ENCODE measurements at regions not wholly inside any gene's neighbourhood (a gene's known extent, or its start where the extent isn't known, plus 50 kb on each side); places are given as distances from the start of the nearest gene placed in this dataset.

DNA sequence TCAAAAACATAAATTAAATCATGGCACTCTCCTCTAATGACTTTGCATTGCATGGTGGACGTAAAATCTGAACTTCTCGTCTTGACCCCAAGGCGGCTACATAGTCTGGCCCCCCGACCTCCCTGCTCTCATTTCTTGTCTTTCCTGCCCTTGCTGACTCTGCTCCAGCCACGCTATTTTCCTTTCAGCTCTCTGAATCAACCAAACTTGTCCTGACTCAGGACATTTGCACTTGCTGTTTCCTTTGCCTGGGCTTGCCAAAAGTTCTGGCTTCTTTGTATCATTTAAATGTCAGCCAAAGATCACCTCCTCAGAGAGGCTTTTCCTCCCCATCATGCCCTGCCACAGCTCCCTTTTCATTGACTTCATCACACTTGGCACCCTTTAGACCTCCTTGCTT lies 107.7 kb upstream of the NFE2L3 start:
- no peak overlapping the region for H3K9ac ChIP-seq (ENCODE audit: insufficient read length)
- H3K4me3 ChIP-seq = no peak overlapping the region
- no peaks in the 10 kb centered on the region for H3K36me3 ChIP-seq (ENCODE audit: insufficient read depth, low read length)
- no peaks in the 10 kb centered on the region for H3K9me3 ChIP-seq (ENCODE audit: low read depth, low read length)
- TF ChIP-seq EZH2 (IDR thresholded peaks at IDR 0.05) (no peak), FOXP2 (optimal IDR thresholded peaks at IDR 0.05; ENCODE audit: control extremely low read depth, extremely low read length, insufficient read depth) (no peak), POLR2AphosphoS5 (IDR thresholded peaks at IDR 0.05; ENCODE audit: borderline replicate concordance, low read depth, low read length) (no peak)
- no peak overlapping the region for H3K27ac ChIP-seq
- no peak for DNase-seq (ENCODE audit: low read depth, low spot score)

DNA sequence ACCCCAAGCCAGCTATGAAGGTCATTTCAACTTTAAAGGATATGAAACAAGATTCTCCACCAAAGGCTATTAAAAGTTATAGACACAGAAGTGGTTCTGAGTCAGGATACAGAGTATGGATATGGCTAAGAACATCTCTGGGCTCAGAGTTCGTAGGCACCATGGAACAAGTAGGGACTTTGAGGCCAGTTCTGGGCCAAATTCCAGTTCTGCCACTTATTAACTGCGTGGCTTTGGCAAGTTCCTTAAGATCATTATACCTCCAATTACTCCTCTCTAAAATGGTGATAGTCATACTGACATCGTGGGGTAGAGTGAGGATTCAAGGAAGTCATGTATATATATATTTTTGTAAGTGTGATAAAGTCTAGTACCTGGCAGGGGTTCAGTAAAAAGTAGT lies 105.8 kb upstream of the NFE2L3 start:
- Histone ChIP-seq H3K4me3 (no peak overlapping the region), H3K9me3 (ENCODE audit: low read depth, low read length) (no peaks in the 10 kb centered on the region), H3K9ac (ENCODE audit: insufficient read length) (no peak overlapping the region), H3K27ac (no peak overlapping the region), H3K36me3 (ENCODE audit: insufficient read depth, low read length) (no peaks in the 10 kb centered on the region)
- no peak for DNase-seq (ENCODE audit: low read depth, low spot score)
- TF ChIP-seq POLR2AphosphoS5 (IDR thresholded peaks at IDR 0.05; ENCODE audit: borderline replicate concordance, low read depth, low read length) (no peak), EZH2 (IDR thresholded peaks at IDR 0.05) (no peak), FOXP2 (optimal IDR thresholded peaks at IDR 0.05; ENCODE audit: control extremely low read depth, extremely low read length, insufficient read depth) (no peak)

DNA sequence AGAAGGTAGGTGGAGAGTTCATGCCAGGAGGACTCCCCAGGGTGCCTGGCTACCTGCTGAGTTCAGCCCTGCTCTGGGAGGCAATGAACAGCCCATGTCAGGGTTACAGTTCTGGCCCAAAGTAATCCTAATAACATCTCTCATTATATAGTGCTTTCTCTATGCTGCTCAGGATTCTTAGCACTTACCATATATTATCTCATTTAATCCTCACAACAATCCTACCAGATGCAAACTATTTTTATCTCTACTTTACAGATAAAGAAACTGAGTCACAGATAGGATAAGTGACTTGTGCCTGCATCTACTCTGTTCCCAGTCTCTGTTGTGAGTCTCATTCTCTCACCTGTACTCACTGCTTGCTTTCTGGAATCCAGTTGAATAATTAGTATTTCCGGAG lies 105.1 kb upstream of the NFE2L3 start:
- no peaks in the 10 kb centered on the region for H3K36me3 ChIP-seq (ENCODE audit: insufficient read depth, low read length)
- H3K9me3 ChIP-seq (ENCODE audit: low read depth, low read length) = no peaks in the 10 kb centered on the region
- no peak overlapping the region for H3K4me3 ChIP-seq
- no peak overlapping the region for H3K9ac ChIP-seq (ENCODE audit: insufficient read length)
- no peak overlapping the region for H3K27ac ChIP-seq
- TF ChIP-seq EZH2 (IDR thresholded peaks at IDR 0.05) (no peak), FOXP2 (optimal IDR thresholded peaks at IDR 0.05; ENCODE audit: control extremely low read depth, extremely low read length, insufficient read depth) (no peak), POLR2AphosphoS5 (IDR thresholded peaks at IDR 0.05; ENCODE audit: borderline replicate concordance, low read depth, low read length) (no peak)
- DNase-seq (ENCODE audit: low read depth, low spot score) = no peak

DNA sequence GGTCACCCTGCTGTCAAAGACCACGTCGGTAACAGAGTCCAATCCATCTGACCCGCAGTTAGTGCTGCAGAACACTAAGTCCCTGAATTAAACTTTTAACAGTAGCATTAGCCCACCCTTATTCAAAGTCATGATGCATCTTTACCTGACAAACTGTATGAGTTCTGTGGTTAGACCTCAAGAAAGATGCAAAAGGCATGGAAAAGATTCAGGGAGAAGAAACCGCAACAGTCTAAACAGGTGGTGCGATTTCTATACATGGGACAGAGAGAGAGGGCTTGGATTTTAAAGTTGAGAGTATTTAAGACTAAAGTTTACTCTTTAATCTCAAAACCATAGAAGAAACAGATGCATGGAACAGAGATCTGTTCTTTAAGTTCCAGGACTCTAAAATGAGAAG lies 103.3 kb upstream of the NFE2L3 start:
- no peaks in the 10 kb centered on the region for H3K36me3 ChIP-seq (ENCODE audit: insufficient read depth, low read length)
- H3K4me3 ChIP-seq = no peak overlapping the region
- H3K9ac ChIP-seq (ENCODE audit: insufficient read length) = no peak overlapping the region
- H3K9me3 ChIP-seq (ENCODE audit: low read depth, low read length) = no peaks in the 10 kb centered on the region
- H3K27ac ChIP-seq = no peak overlapping the region
- TF ChIP-seq FOXP2 (optimal IDR thresholded peaks at IDR 0.05; ENCODE audit: control extremely low read depth, extremely low read length, insufficient read depth) = no peak
- no peak for TF ChIP-seq EZH2 (IDR thresholded peaks at IDR 0.05)
- TF ChIP-seq POLR2AphosphoS5 (IDR thresholded peaks at IDR 0.05; ENCODE audit: borderline replicate concordance, low read depth, low read length) = no peak
- no peak for DNase-seq (ENCODE audit: low read depth, low spot score)

DNA sequence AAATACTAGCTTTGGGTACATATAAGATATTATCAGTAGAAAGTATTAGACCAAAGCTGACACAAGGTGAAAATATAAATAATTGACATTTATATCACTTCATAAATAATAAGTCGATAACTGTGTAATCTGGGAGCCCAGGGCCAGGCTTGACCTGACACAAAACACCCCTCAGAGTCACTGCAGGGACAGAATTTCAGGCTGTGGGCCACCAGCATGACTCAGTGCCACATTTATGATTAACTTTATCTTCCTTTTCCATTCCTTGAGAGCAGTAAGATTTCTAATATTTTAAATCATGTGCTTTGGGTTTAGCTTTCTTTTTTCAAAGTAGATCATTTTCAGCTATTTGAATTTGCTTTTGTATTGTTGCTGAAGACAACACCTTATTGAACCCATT lies 102.9 kb upstream of the NFE2L3 start:
- no peaks in the 10 kb centered on the region for H3K36me3 ChIP-seq (ENCODE audit: insufficient read depth, low read length)
- no peak for DNase-seq (ENCODE audit: low read depth, low spot score)
- H3K4me3 ChIP-seq = no peak overlapping the region
- no peaks in the 10 kb centered on the region for H3K9me3 ChIP-seq (ENCODE audit: low read depth, low read length)
- TF ChIP-seq POLR2AphosphoS5 (IDR thresholded peaks at IDR 0.05; ENCODE audit: borderline replicate concordance, low read depth, low read length) = no peak
- TF ChIP-seq EZH2 (IDR thresholded peaks at IDR 0.05) = no peak
- TF ChIP-seq FOXP2 (optimal IDR thresholded peaks at IDR 0.05; ENCODE audit: control extremely low read depth, extremely low read length, insufficient read depth) = no peak
- H3K27ac ChIP-seq = no peak overlapping the region
- H3K9ac ChIP-seq (ENCODE audit: insufficient read length) = no peak overlapping the region

DNA sequence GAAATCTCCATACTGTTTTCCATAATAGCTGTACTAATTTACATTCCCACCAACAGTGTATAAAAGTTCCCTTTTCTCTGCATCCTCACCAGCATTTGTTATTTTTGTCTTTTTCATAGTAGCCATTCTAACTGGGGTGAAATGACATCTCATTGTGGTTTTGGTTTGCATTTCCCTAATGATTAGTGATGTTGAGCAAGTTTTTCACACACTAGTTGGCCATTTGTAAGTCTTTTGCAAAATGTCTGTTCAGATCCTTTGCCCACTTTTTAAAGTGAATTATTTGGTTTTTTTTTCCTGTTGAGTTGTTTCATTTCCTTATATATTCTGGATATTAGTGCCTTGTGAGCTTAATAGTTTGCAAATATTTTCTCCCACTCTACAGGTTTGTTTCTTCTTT lies 101.0 kb upstream of the NFE2L3 start:
- Histone ChIP-seq H3K4me3 (no peak overlapping the region), H3K9ac (ENCODE audit: insufficient read length) (no peak overlapping the region), H3K27ac (no peak overlapping the region), H3K36me3 (ENCODE audit: insufficient read depth, low read length) (no peaks in the 10 kb centered on the region), H3K9me3 (ENCODE audit: low read depth, low read length) (no peaks in the 10 kb centered on the region)
- DNase-seq (ENCODE audit: low read depth, low spot score) = no peak
- TF ChIP-seq FOXP2 (optimal IDR thresholded peaks at IDR 0.05; ENCODE audit: control extremely low read depth, extremely low read length, insufficient read depth) = no peak
- no peak for TF ChIP-seq EZH2 (IDR thresholded peaks at IDR 0.05)
- TF ChIP-seq POLR2AphosphoS5 (IDR thresholded peaks at IDR 0.05; ENCODE audit: borderline replicate concordance, low read depth, low read length) = no peak

DNA sequence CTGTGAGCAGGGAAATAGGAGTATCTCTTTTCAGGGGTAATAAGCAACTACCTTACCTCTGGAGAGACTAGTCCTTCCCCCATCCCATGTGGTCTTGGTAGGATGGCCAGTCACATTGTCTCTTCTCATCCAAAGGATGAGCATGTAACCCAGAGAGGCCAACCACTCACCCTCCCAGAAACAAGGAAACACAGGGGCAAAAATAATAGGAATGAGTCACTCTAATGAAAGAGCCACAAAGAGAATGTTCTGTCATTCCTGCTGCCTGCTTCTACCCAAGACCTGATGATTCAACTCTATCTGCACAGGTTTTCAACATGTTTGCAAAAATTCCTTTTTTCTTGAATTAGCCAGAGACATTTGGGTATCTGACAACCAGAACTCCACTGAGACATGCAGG lies 99.3 kb upstream of the NFE2L3 start:
- no peak overlapping the region for H3K27ac ChIP-seq
- no peak for DNase-seq (ENCODE audit: low read depth, low spot score)
- no peak overlapping the region for H3K9ac ChIP-seq (ENCODE audit: insufficient read length)
- TF ChIP-seq FOXP2 (optimal IDR thresholded peaks at IDR 0.05; ENCODE audit: control extremely low read depth, extremely low read length, insufficient read depth) = no peak
- TF ChIP-seq EZH2 (IDR thresholded peaks at IDR 0.05) = no peak
- no peak for TF ChIP-seq POLR2AphosphoS5 (IDR thresholded peaks at IDR 0.05; ENCODE audit: borderline replicate concordance, low read depth, low read length)
- H3K9me3 ChIP-seq (ENCODE audit: low read depth, low read length) = no peaks in the 10 kb centered on the region
- no peaks in the 10 kb centered on the region for H3K36me3 ChIP-seq (ENCODE audit: insufficient read depth, low read length)
- no peak overlapping the region for H3K4me3 ChIP-seq

DNA sequence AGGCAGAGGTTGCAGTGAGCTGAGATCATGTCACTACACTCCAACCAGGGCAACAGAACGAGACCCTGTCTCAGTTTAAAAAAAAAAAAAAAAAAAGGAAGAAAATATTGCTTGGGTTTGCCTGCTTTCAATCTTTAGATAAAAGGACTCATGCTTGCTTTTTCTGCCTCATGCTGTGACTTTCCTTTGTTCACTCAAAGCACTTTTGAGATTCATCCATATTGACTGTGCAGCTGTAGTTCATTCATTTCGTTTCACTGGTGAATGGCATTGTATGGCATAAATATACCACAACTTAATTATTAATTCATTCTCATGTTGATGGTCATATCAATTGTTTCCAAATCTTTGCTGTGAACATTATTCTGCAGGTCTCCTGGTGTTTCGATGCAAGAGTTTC lies 97.6 kb upstream of the NFE2L3 start:
- H3K9me3 ChIP-seq (ENCODE audit: low read depth, low read length) = no peaks in the 10 kb centered on the region
- H3K36me3 ChIP-seq (ENCODE audit: insufficient read depth, low read length) = no peaks in the 10 kb centered on the region
- H3K4me3 ChIP-seq = no peak overlapping the region
- H3K9ac ChIP-seq (ENCODE audit: insufficient read length) = no peak overlapping the region
- no peak for TF ChIP-seq POLR2AphosphoS5 (IDR thresholded peaks at IDR 0.05; ENCODE audit: borderline replicate concordance, low read depth, low read length)
- no peak for TF ChIP-seq EZH2 (IDR thresholded peaks at IDR 0.05)
- TF ChIP-seq FOXP2 (optimal IDR thresholded peaks at IDR 0.05; ENCODE audit: control extremely low read depth, extremely low read length, insufficient read depth) = no peak
- no peak for DNase-seq (ENCODE audit: low read depth, low spot score)
- H3K27ac ChIP-seq = no peak overlapping the region

DNA sequence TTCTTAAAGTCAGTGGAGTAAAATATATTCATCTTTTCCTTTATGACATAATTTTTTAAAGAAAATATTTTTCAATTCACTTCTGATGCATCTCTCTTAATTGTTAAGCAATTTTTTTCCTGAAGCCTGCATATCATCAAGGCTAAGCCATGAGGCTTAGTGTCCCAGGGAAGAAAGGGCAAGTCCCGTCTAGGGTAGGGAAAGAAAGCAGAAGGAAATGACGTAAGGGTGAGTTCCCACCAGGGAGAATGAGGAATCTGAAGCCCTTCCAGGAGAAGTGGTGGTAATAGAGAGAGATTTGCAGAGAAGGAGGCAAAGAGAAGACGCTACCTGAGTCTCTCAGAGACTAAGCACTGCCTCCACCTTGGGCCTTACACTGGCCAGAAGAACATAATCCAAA lies 96.8 kb upstream of the NFE2L3 start:
- DNase-seq (ENCODE audit: low read depth, low spot score) = no peak
- TF ChIP-seq EZH2 (IDR thresholded peaks at IDR 0.05) (no peak), FOXP2 (optimal IDR thresholded peaks at IDR 0.05; ENCODE audit: control extremely low read depth, extremely low read length, insufficient read depth) (no peak), POLR2AphosphoS5 (IDR thresholded peaks at IDR 0.05; ENCODE audit: borderline replicate concordance, low read depth, low read length) (no peak)
- no peaks in the 10 kb centered on the region for H3K36me3 ChIP-seq (ENCODE audit: insufficient read depth, low read length)
- H3K9ac ChIP-seq (ENCODE audit: insufficient read length) = no peak overlapping the region
- no peaks in the 10 kb centered on the region for H3K9me3 ChIP-seq (ENCODE audit: low read depth, low read length)
- H3K4me3 ChIP-seq = no peak overlapping the region
- no peak overlapping the region for H3K27ac ChIP-seq

Measured in SK-N-MC (cell line).